Right renal pelvis (tissue), 4 donors: ENCODE measurements at regions not wholly inside any gene's neighbourhood (a gene's known extent, or its start where the extent isn't known, plus 50 kb on each side); places are given as distances from the start of the nearest gene placed in this dataset.

Source experiments
- DNase-seq, 4 donors: peaks; one replicate each; pipeline ENCODE4 v3.0.0-alpha.2; 2013; ENCODE audit warnings: low read depth in 4 of 4, low spot score in 3 of 4, missing footprints in 1 of 4

DNA sequence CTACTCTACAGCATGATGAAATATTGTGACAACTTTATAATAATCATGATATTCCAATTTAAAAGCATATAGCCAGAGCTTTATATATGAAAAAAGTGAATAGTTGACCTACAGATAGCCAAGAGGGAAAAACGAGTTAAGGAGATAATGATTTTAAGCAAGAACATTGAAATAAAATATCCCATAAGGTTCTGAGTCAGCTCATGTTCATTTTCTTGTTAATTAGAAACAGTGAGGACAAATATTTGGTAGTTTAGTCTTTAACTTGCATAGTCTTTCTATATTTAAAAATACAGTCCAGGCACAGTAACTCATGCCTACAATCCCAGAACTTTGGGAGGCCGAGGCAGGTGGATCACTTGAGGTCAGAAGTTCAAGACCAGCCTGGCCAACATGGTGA, 55.8 kb upstream of the CDH6 start:
- DNase-seq = no peak

- DNase-seq = no peak
These were observed 57.9 kb upstream of the CDH6 start for GRCh38 chr5:31135542-31135941.

DNA sequence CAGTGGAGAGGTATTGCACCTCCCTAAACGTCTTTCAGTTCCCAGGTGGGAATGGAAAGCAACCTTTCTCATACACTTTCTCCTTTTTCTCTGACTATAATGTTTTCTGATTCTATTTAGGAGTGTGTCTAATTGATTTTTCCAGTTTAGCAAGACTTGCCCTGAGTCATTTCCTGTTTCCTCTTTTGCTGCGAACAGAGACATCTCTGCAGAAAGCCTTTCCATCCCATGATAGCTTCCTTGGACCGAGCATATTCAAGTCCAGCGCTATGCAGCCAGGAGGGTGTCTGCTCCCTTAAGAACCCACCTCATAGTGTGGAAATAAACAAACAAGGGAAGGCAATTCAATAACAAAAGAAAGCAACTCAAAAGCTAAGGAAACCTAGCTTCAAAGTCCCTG, 60.0 kb upstream of the CDH6 start:
- no peak for DNase-seq

- DNase-seq = no peak
These were observed 62.0 kb upstream of the CDH6 start for GRCh38 chr5:31131381-31131891.

GRCh38 chr5:31130676-31131075, 62.8 kb upstream of the CDH6 start:
- no peak for DNase-seq

- no peak for DNase-seq
These were observed 68.7 kb upstream of the CDH6 start for GRCh38 chr5:31124651-31125305.

- no peak for DNase-seq
These were observed 69.5 kb upstream of the CDH6 start for GRCh38 chr5:31124026-31124425.

- DNase-seq = no peak
These were observed 70.2 kb upstream of the CDH6 start for GRCh38 chr5:31122998-31123951.

DNA sequence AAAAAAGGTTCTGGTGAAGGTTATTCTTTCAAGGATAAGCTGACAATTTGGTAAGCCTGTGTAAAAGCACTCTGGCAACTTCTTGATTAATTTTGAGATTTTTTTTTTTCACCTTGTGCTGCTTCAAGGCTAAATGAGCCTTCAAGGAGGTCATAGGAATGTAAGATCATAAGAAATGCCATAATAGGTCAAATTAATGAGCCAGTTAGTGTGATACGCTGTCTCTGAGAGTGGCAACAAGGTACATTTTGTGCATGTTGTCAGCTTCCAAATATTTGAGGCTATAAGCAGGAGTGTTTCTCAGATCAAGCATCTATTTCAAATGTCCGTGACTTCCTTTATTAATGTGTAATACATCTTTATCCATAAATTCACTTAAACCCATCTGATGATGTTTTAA, 72.3 kb upstream of the CDH6 start:
- DNase-seq = no peak

GRCh38 chr5:31120642-31120948, 72.9 kb upstream of the CDH6 start:
- DNase-seq = no peak

DNA sequence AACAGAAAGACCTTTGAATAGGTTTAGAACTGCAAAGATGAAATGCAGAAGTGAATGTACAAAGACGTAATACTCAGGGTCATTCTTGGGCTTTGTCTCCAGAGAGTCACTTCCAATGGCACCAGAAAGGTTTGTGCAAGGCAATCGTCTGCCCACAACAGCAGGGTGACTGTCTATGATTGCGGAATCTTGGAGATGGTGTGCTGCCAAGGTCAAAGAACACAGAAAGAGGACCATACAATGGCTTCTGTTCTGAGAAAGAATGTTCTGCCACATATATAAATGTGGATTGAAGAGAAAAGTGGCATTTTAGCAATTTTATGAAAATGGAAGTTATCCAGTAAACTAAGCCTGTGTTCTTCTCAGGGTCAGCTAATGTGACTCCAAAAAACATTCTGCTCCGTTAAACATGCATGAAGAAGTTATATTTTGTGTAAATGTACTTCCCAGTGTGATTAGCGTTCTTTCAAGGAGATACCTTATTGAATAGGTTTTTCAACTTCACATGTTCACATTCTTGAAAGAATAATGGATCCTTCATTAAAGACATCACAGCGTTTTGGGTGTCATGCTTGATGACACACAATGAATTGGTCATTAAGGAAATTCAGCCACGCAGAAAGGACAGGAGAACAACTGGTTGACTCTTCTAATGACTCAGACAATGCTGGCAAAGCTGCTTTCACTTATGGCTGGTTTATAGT, 73.4 kb upstream of the CDH6 start:
- DNase-seq = no peak

- DNase-seq = no peak
These were observed 76.9 kb upstream of the CDH6 start for GRCh38 chr5:31116466-31117031.

- no peak for DNase-seq
These were observed 78.7 kb upstream of the CDH6 start for GRCh38 chr5:31114817-31115216.

DNA sequence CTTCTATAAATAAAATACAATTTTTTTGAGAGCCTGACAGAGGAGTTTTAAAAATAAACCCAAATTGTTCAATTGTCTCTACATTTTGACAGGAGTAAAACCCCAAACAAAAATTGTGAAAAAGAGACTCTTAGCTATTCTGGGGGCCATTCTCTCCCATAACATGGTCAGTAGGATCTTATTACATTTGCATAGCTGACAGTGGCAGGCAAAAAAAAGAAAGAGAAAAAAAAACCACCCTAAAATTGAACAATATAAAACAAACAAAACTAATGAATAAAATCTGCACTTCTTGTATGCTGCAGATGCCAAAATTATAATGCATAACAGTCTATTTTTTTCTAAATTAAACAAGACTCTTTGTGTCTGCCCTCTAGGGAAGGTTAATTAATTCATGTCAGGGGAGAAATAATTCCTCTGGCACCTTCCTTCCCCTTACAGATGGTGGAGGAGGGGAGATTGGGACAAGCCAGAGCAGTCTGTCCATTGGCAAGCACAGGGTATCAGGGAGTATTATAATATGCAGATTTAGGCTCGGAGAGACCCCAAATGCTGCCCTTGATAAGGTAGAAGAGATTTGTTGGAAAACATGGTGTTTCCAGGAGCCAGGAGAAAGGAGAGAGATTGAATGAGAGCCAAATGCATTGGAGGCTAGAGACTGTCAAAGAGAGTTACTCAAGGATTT, 79.7 kb upstream of the CDH6 start:
- DNase-seq = no peak

- DNase-seq = no peak
These were observed 80.4 kb upstream of the CDH6 start for GRCh38 chr5:31113101-31113500.

DNA sequence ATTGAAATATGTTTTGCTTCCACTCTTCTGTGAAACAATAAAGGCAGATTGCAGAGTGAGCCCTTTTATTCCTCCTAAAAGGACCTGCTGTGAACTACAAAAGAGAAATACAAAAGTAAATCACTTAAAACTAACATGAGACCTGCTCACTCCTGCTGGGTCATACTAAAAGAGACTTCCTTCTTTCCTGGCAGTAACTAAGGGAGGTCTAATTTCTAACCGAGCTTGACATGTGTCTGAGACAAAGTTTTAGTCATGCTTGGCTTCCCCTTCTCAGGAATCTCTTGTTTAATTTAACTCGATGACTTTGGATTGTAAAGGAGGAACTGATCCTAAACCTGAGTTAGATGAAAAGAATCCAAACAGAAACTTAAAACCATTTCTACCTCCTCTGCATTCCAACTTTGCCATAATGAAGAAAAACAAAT, 86.4 kb upstream of the CDH6 start:
- peak in 3 of 4 donors; percentile 20 to 69 (median 63) for DNase-seq

DNA sequence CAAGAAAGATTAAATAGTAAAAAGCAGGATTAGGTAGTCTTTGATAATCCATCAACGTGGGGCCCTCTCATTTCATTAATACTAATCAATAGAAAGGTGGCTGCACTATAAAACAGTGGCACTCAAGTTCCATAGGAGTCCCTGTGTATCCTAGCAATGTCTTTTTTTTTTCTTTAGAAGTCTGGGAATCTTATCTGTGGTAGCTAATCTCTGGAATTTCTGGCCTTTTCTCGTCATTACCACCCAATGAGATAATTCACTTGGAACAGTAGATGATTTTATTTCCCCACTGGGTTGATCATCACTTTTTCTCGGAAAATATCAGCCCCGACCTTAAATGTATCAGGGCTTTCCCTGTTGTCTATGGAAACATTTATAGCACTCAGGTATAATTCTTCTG, 86.8 kb upstream of the CDH6 start:
- no peak for DNase-seq

GRCh38 chr5:31106278-31106677, 87.2 kb upstream of the CDH6 start:
- DNase-seq = no peak

DNA sequence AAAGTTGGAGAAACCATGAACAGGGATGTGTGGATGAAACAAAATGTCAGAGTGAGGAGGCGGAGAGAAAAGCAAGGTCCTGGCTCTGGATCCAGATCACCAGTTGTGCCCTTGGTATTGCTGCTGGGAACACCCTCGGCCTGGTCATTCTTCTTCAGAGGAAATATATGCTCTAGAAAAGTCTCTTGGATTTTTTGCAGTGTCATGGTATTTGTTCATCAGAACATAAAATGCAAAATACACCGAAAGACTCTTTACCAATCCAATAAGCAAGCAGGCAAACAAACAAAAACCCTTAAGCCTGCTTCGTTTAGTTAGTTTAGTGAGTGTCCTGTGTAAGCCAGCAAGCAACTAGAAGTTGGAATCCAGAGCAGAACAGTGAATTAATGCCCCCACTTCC, 88.7 kb upstream of the CDH6 start:
- DNase-seq = no peak

DNA sequence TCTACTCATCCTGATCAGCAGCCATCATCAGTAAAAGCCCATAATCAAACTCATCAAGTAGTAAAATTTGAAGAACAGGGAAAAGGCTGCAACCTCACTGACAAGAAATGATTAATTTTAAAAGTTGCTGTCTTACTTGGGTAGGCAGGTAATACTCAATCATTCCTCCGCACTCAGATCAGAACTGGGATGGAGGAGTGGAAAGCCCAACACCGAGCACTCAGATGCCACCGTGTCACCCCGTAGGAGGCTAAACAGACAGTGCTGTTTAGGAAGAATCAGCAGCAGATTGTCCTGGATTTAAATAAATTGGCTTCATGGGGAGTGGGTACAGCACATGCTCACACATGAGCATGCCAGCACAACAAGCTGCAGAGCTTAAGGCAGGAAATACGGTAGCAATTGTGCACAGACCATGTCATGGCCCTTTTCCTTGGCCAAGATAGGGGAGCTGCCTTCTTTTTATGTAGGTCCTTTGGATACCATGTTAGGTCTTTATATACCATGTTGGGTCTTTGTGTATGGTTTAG, 92.6 kb upstream of the CDH6 start:
- DNase-seq = no peak
